Upper lobe of left lung (tissue), 6 donors: ENCODE measurements at regions not wholly inside any gene's neighbourhood (a gene's known extent, or its start where the extent isn't known, plus 50 kb on each side); places are given as distances from the start of the nearest gene placed in this dataset.

Experiments used
- ATAC-seq, 2 donors: fragments of 200-7000 bp; cut with Tn5 transposase; one replicate each; pipeline ENCODE4 v1.9.1; 2022; ENCODE audit warnings: mild to moderate bottlenecking in 2 of 2, moderate library complexity in 2 of 2; ENCODE audit not compliant: low FRiP score in 2 of 2
- DNase-seq, 2 donors: peaks; one replicate each; pipeline ENCODE4 v3.0.0-alpha.2; 2019 to 2020
- H3K27ac ChIP-seq, 4 donors: fragments of 200-600 bp; sonication (generic); one replicate each; pipeline ENCODE4 v1.5.1; 2016 to 2019
- H3K27me3 ChIP-seq, 4 donors: fragments of 200-600 bp; sonication (generic); one replicate each; pipeline ENCODE4 v1.5.1; 2017 to 2019
- H3K36me3 ChIP-seq, 4 donors: fragments of 200-600 bp; sonication (generic); one replicate each; pipeline ENCODE4 v1.5.1; 2016 to 2019
- H3K4me1 ChIP-seq, 4 donors: fragments of 200-600 bp; sonication (generic); one replicate each; pipeline ENCODE4 v1.5.1; 2018 to 2019
- H3K4me3 ChIP-seq, 4 donors: fragments of 200-600 bp; sonication (generic); one replicate each; pipeline ENCODE4 v1.5.1; 2017 to 2019; ENCODE audit warnings: mild to moderate bottlenecking in 2 of 4, moderate library complexity in 1 of 4
- H3K9me3 ChIP-seq, 4 donors: fragments of 200-600 bp; sonication (generic); one replicate each; pipeline ENCODE4 v1.5.1; 2018 to 2019
- EP300 ChIP-seq, 4 donors: sonication (generic); formaldehyde crosslinking; IDR thresholded peaks; one replicate each; pipeline ENCODE4 v1.5.1; 2017; ENCODE audit warnings: antibody characterized with exemption in 4 of 4, control low read depth in 2 of 4
- POLR2A ChIP-seq, 4 donors: fragments of 450-650 bp; IDR thresholded peaks; one replicate each; pipeline ENCODE4 v1.5.1; 2016 to 2017; ENCODE audit warnings: antibody characterized with exemption in 4 of 4, mild to moderate bottlenecking in 2 of 4
- POLR2AphosphoS5 ChIP-seq, 2 donors: sonication (generic); formaldehyde crosslinking; IDR thresholded peaks; one replicate each; pipeline ENCODE4 v1.5.1; 2017; ENCODE audit warnings: antibody characterized with exemption in 2 of 2
- WGBS, 2 donors: methylation state at CpG; one replicate each; pipeline ENCODE4 v1.1.5; 2017 to 2018; 5-methylcytosine and 5-hydroxymethylcytosine counted together
- TF ChIP-seq, protein P1 (sequence below), 6 experiments: fragments of 450-650 bp in 4 of 6; fragments of 200-600 bp in 2 of 6; sonication (generic) in 2 of 6; IDR thresholded peaks; one replicate each; pipeline ENCODE4 v1.5.1; 2016 to 2019; ENCODE audit warnings: antibody characterized with exemption in 6 of 6
- donor health status: DM: no; HTN: no; CAD: no; lungs with moderate emphysema.
- donor health status: DM: no; HTN: yes; CAD: no; lungs with severe emphysema.

DNA sequence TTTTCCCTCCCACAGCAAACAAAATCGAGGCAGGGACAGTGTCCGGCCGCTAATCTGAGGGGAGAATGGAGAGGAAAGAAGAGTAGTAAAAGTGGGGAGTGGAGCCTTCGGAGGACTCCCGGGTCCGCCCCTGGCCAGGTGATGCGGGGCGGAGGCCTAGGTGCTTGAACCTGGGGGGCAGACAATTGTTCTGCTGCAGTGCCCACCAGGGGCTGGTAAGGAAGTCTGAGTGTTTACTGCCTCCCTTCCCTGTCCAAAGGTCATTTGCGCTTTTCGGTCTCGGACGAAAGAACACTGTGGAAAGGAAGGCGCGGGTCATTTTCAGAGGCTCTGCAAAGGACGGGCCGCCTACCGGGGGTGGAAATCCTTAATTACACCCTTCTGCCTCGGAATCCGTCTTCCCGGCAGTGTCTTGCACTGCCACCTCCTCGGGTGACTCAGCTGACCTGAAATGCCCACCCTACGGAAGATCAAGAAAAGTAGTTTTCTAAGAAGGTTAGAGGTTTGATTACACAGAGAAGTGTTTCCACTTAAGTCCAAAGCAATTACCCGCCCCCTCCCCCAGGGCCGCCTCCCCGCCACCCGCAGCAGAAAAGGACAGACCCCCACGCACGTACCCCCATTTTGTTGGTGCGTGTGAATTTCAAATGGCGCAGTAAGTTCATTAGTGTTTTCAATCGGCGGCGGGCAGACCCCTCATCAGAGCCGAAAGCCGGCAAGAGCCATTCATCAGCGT lies 99.9 kb upstream of the TENM3 start:
- peak overlapping the region in 3 of 4 donors; percentile 54 to 65 (median 55) for H3K4me3 ChIP-seq

GRCh38 chr4:182143822-182144625 lies 99.2 kb upstream of the TENM3 start:
- 1 to 2% methylated on average over 32 to 46 of the region's 79 CpGs for WGBS, 2 donors
- Histone ChIP-seq H3K36me3 (no peaks in the 10 kb centered on the region), H3K4me3 (peak overlapping the region; percentile 33 to 65 (median 54)), H3K27ac (peak overlapping the region in 1 of 4 donors; percentile 22), H3K9me3 (no peaks in the 10 kb centered on the region), H3K4me1 (peaks cover 22 to 34% (median 26%) of the 10 kb centered on the region in 4 donors), H3K27me3 (peaks cover 0 to 45% (median 27%) of the 10 kb centered on the region in 4 donors)
- peak; percentile 67 to 80 for ATAC-seq
- DNase-seq: peak in 1 of 2 donors; percentile 55
- TF ChIP-seq POLR2AphosphoS5 (IDR thresholded peaks at IDR 0.05) (no peak), POLR2A (IDR thresholded peaks at IDR 0.05) (no peak), EP300 (IDR thresholded peaks at IDR 0.05) (no peak)
- TF ChIP-seq, protein P1, sequence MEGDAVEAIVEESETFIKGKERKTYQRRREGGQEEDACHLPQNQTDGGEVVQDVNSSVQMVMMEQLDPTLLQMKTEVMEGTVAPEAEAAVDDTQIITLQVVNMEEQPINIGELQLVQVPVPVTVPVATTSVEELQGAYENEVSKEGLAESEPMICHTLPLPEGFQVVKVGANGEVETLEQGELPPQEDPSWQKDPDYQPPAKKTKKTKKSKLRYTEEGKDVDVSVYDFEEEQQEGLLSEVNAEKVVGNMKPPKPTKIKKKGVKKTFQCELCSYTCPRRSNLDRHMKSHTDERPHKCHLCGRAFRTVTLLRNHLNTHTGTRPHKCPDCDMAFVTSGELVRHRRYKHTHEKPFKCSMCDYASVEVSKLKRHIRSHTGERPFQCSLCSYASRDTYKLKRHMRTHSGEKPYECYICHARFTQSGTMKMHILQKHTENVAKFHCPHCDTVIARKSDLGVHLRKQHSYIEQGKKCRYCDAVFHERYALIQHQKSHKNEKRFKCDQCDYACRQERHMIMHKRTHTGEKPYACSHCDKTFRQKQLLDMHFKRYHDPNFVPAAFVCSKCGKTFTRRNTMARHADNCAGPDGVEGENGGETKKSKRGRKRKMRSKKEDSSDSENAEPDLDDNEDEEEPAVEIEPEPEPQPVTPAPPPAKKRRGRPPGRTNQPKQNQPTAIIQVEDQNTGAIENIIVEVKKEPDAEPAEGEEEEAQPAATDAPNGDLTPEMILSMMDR (IDR thresholded peaks at IDR 0.05): no peak

More for the DNA sequence above, 99.9 kb upstream of the TENM3 start:
- Histone ChIP-seq H3K27me3 (peaks cover 0 to 45% (median 27%) of the 10 kb centered on the region in 4 donors), H3K9me3 (no peaks in the 10 kb centered on the region), H3K36me3 (no peaks in the 10 kb centered on the region), H3K27ac (no peak overlapping the region), H3K4me1 (peaks cover 22 to 34% (median 26%) of the 10 kb centered on the region in 4 donors)
- DNase-seq: no peak
- 5% methylated on average over 36 of the region's 36 CpGs for WGBS, 2 donors
- TF ChIP-seq POLR2AphosphoS5 (IDR thresholded peaks at IDR 0.05) (no peak), POLR2A (IDR thresholded peaks at IDR 0.05) (no peak), EP300 (IDR thresholded peaks at IDR 0.05) (no peak)
- TF ChIP-seq, protein P1 (IDR thresholded peaks at IDR 0.05): no peak
- ATAC-seq: peak in 1 of 2 donors; percentile 20

- no peak for ATAC-seq
- TF ChIP-seq POLR2AphosphoS5 (IDR thresholded peaks at IDR 0.05): no peak
- TF ChIP-seq, protein P1 (IDR thresholded peaks at IDR 0.05): no peak
- no peak for TF ChIP-seq POLR2A (IDR thresholded peaks at IDR 0.05)
- TF ChIP-seq EP300 (IDR thresholded peaks at IDR 0.05): no peak
Observed at GRCh38 chr4:182144626-182145333, 98.4 kb upstream of the TENM3 start.

DNA sequence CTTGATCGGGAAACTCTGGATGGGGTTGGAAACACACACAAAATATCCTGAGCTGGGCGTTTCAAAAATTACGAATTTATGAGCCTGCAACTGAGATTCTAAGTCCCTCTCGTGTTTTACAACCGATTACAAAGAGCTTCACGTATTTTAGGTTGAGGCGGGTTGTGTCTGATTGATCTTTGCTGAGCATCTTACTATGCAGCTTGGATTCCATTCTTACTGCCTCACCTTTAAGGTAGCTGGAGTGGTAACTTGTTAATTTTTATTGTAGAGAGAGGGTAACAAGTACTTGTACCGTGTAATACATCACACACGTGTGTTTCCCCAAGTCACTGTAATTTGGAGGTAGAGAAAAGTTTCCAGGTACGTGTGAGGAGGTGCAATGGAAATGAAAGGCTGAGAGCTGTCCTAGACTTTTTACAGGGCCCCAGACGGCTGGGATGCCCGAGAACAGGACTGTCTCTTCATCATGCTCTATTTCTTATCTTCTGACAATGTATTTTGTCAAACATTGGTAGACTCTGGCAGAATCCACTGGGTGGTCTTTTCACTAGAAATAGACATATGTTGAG lies 97.8 kb upstream of the TENM3 start:
- Histone ChIP-seq H3K27me3 (peaks cover 0 to 45% (median 27%) of the 10 kb centered on the region in 4 donors), H3K27ac (no peak overlapping the region), H3K4me1 (peaks cover 22 to 34% (median 26%) of the 10 kb centered on the region in 4 donors), H3K4me3 (peak overlapping the region in 2 of 4 donors; percentile 55 to 65), H3K9me3 (no peaks in the 10 kb centered on the region), H3K36me3 (no peaks in the 10 kb centered on the region)
- WGBS, 2 donors: 12 to 15% methylated on average over 12 of the region's 12 CpGs
- ATAC-seq (no peak), DNase-seq (no peak)
- TF ChIP-seq, protein P1 (IDR thresholded peaks at IDR 0.05): no peak
- TF ChIP-seq POLR2A (IDR thresholded peaks at IDR 0.05): no peak
- no peak for TF ChIP-seq POLR2AphosphoS5 (IDR thresholded peaks at IDR 0.05)
- TF ChIP-seq EP300 (IDR thresholded peaks at IDR 0.05): no peak

More at GRCh38 chr4:182144626-182145333, 98.4 kb upstream of the TENM3 start:
- Histone ChIP-seq H3K36me3 (no peaks in the 10 kb centered on the region), H3K27ac (no peak overlapping the region), H3K4me1 (peaks cover 22 to 34% (median 26%) of the 10 kb centered on the region in 4 donors), H3K27me3 (peaks cover 0 to 45% (median 27%) of the 10 kb centered on the region in 4 donors), H3K4me3 (peak overlapping the region in 3 of 4 donors; percentile 54 to 65 (median 55)), H3K9me3 (no peaks in the 10 kb centered on the region)
- peak in 1 of 2 donors; percentile 86 for DNase-seq
- 2% methylated on average over 11 to 69 of the region's 93 CpGs for WGBS, 2 donors
